NCI-H2227 treated with DMSO at 0.1 percent for 48 hours (cell line): ENCODE measurements at regions not wholly inside any gene's neighbourhood (a gene's known extent, or its start where the extent isn't known, plus 50 kb on each side); places are given as distances from the start of the nearest gene placed in this dataset.

ENCODE experiments used
- DNase-seq: peaks from one replicate; lab custom pipeline; 2025; lab: John Stamatoyannopoulos, UW

DNA sequence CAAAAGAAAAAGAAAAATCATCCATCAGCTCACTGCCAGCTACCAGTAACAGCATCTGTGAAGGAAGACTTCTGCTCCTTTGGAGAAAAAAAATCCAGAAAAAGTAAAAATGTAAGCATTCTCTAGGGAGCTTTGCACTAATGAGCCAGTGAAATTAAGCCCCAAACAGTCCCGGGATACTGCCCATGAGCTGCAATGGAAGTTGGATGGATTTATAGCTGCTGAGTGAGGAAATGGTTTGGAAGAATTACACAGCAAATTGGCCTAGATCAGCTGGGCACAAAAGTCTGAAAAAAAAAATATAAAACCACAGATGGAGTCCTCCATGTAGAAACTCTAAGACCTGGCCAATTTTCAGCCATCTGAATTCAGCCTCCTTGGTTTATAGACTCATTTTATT lies 462.9 kb upstream of the USP15 start:
- DNase-seq: no peak

DNA sequence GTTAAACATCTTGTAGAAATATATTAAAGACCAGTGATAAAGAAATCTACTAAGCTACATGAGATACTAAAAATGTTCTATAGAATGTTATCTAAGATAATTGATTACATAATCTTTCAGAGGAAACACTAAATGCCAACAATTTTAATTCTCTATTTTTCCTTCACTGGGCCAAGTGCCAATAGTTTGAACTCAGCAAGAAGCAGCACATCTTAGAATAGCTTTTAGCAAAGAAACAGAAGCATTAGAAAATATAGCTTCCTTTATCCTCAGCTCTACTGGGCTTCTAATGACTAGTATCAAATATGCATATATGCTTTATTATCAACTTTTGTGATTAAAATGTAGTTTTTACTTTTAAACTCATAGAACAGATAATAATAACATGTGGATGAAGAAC lies 461.4 kb upstream of the USP15 start:
- no peak for DNase-seq

- no peak for DNase-seq
Observed at GRCh38 chr12:61804301-61804700, 455.9 kb upstream of the USP15 start.

DNA sequence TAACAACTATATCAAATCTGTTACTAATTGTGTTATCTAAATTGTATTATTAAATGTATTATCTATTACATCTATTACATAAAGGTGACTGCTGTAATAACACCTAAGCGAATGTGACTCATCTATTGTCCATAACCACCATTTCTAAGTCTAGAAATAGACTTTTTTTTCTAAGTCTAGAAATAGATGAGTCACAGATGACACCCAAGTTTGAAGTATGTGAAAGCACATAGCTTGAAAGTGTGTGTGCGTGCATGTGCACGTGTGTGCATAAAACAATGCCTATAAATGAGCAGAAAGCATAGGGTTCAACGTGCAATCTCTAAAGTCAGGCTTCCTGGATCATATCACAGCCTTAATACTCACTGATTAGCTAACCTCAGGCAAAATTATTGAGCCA lies 451.3 kb upstream of the USP15 start:
- DNase-seq: no peak

- no peak for DNase-seq
Observed at GRCh38 chr12:61810486-61810885, 449.7 kb upstream of the USP15 start.

- DNase-seq: no peak
Observed at GRCh38 chr12:61821381-61821780, 438.8 kb upstream of the USP15 start.

DNA sequence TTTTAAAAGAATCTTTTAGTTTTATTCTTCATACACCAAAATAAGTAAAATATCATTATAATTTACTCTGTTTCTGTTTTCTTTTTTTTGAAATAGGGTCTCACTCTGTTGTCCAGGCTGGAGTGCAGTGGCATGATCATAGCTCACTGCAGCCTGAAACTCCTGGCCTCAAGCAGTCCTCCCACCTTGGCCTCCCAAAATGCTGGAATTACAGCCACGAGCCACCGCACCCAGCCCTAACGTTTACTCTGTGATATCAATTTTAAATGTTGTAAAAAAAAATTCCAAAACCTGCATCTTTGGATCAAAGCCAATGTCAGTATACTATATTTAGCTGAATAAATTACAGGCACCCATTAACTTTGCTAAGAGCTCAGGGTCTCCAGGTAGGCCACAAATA lies 437.1 kb upstream of the USP15 start:
- no peak for DNase-seq

GRCh38 chr12:61846765-61847164 lies 413.4 kb upstream of the USP15 start:
- no peak for DNase-seq

DNA sequence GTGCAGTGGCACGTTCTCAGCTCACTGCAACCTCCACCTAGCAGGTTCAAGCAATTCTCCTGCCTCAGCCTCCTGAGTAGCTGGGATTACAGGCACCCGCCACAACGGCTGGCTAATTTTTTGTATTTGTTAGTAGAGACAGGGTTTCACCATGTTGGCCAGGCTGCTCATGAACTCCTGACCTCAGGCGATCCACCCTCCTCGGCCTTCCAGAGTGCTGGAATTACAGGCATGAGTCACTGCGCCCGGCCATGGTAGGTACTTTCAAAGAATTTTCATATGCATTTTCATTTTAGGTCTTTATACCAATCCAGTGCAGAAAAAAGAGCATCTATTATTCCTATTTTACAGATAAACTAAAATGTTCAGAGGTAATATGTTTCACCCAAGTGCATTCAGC lies 411.3 kb upstream of the USP15 start:
- no peak for DNase-seq

GRCh38 chr12:61853945-61854344 lies 406.3 kb upstream of the USP15 start:
- DNase-seq: no peak

DNA sequence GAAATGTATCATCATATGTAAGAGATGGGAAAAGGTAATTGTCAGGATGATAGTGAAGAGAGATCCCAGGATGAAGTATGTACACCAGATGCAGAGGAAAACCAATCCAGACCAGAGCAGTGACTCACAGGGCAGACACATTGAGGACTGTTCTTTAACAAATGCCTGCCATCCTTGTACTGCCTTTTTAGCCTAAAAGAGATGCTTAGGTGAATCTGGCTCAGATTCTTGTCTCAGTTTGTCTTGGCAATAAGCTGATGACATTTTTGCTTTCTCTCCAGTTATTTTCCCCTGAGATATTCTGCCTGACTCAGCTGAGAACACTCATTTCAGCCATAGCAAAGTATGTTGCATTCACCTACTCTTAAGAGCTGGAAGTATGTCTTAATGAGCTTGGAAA lies 405.3 kb upstream of the USP15 start:
- no peak for DNase-seq

DNA sequence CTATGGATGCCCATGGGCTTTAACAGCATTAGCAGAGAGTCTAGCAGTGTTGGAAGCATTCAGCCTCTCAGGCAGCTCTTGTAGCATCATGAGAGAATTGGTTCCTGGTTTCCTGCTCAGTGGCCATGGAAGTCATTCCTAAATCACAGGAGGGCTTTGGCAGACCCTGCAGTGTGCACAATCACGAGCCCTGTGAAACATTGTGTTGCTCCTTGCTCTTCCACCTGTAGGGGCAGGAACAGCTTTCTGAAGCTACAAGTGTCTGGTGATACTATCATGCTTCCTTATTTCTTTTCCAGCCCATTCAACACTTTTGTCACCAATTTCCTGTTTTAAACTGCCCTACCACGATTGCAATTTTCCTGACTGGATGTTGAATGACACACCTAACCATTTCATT lies 402.2 kb upstream of the USP15 start:
- no peak for DNase-seq

DNA sequence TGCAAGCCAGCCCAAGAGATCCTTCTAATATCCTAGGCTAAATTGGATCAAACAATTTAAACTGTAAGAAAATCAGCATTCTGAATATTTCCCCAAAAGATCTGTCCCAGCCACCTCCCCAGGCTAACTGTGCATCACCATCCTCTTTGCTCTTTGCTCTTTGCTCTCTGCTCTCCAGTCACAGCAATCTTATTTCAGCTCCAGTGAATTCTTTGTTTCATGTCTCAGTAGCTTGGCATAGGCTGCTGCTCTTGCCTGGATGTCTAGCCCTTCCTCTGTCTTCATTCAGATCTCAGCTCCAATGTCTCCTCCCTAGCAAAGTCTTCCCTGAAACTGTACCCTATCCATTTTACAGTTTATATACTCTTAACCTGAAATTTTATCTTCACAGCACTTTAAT lies 399.8 kb upstream of the USP15 start:
- no peak for DNase-seq

GRCh38 chr12:61862986-61863385 lies 397.2 kb upstream of the USP15 start:
- DNase-seq: no peak

- DNase-seq: no peak
Observed at GRCh38 chr12:61863811-61864210, 396.4 kb upstream of the USP15 start.

- DNase-seq: no peak
Observed at GRCh38 chr12:61869796-61870195, 390.4 kb upstream of the USP15 start.

DNA sequence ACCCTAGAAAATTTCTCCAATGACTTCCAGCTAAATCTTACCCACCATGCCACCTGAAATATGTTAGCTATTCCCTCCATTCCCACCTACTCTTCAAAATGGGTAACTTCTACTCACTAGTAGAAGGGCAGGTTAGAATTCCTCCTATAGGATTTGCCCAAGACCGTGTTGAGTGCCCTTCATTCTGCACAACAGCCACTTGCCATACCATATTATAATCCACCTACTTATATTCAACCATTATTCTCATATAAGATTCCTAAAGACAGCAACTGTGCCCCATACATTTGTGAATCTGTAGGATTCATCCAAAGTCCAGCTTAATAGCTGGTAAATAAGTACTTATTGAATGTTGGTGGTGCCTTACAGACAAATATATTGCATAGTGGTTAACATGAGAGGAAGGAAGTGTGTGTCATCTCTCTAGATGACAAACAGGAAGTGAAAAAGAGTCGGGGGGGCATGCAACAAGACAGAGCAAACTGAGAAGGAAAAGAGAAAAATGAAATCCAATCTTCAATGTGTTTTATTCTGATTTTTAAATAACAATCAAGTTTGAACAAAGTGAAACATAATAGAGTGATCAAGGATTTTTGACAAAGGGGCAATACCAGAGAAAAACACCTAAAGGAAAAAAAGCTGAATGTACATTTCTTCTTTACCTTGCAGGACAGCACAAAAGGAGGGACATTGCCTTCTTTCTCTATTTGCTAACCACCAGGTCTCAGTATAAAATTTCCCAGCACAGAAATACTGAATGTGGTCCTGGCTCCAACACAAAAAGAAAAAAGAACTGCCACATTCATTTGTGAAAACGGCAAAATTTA lies 389.3 kb upstream of the USP15 start:
- DNase-seq: no peak

GRCh38 chr12:61871485-61871810 lies 388.8 kb upstream of the USP15 start:
- DNase-seq: no peak

GRCh38 chr12:61879229-61879628 lies 381.0 kb upstream of the USP15 start:
- no peak for DNase-seq

GRCh38 chr12:61880186-61880585 lies 380.0 kb upstream of the USP15 start:
- DNase-seq: no peak

GRCh38 chr12:61891632-61892031 lies 368.6 kb upstream of the USP15 start:
- DNase-seq: no peak

DNA sequence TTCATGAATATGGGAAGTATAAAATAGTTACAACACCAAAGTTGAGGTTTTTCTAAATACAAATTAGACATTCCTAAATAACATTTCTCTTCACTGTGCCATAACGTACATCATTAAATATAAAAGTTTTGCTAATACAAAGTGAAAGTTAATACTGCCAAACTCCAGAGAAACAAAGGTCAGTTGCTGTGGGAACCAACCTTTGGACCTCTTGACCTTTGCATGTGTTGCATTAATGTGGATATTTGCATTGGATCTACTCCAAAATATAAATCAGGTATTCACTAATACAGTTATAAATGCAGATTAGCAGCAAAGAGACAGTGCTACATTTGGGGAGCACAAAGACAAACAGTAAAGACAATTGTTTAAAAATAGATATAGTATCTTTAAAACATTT lies 366.0 kb upstream of the USP15 start:
- DNase-seq: no peak

- no peak for DNase-seq
Observed at GRCh38 chr12:61896436-61896835, 363.8 kb upstream of the USP15 start.

GRCh38 chr12:61902403-61902802 lies 357.8 kb upstream of the USP15 start:
- DNase-seq: no peak

DNA sequence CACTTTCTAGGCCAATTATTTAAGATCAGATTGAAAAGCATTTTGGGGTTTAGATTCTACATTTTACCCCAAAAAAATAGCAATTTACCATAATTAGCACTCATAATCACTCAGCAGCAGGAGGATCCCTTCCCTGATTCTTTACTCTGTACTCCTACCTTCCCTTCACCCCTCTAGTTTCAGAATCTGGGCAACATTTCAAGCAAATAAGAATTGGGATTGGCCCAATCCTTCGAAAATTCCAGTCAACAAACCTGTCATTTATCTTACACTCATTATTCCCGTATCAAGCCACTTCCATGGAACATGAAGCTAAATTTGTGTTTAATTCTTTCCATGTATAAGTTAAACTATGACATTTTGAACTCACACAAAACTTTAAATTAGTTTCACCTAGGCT lies 349.1 kb upstream of the USP15 start:
- no peak for DNase-seq
